SK-N-SH treated with all-trans-retinoic acid at 6 μM for 48 hours (cell line): ENCODE measurements at regions not wholly inside any gene's neighbourhood (a gene's known extent, or its start where the extent isn't known, plus 50 kb on each side); places are given as distances from the start of the nearest gene placed in this dataset.

Experiments used
- ATAC-seq: fragments of 200-7000 bp; cut with Tn5 transposase; 3 replicates; pipeline ENCODE4 v1.9.1; 2020; ENCODE audit warnings: mild to moderate bottlenecking, moderate library complexity
- ARNTL ChIP-seq: fragments of 450-650 bp; formaldehyde crosslinking; IDR thresholded peaks from 2 replicates; pipeline ENCODE4 v1.5.0; 2020; ENCODE audit warnings: low read depth, mild to moderate bottlenecking, moderate library complexity, borderline replicate concordance
- BACH2 ChIP-seq: fragments of 250-450 bp; sonication (Bioruptor Pico); IDR thresholded peaks from 2 replicates; pipeline ENCODE4 v1.9.0; 2021; ENCODE audit warnings: mild to moderate bottlenecking, borderline replicate concordance
- CREB5 ChIP-seq: fragments of 250-450 bp; sonication (Bioruptor Pico); IDR thresholded peaks from 2 replicates; pipeline ENCODE4 v1.5.1; 2020; ENCODE audit warnings: low read depth, mild to moderate bottlenecking, moderate library complexity
- ESRRG ChIP-seq: fragments of 250-450 bp; sonication (Bioruptor Pico); IDR thresholded peaks from 2 replicates; pipeline ENCODE4 v1.6.1; 2021; ENCODE audit warnings: mild to moderate bottlenecking
- GLIS3 ChIP-seq: fragments of 250-450 bp; sonication (Bioruptor Pico); IDR thresholded peaks from 2 replicates; pipeline ENCODE4 v1.5.0; 2020; ENCODE audit warnings: mild to moderate bottlenecking, moderate library complexity
- ISL1 ChIP-seq: fragments of 250-450 bp; sonication (Bioruptor Pico); IDR thresholded peaks from 2 replicates; pipeline ENCODE4 v2.1.2; 2022; ENCODE audit warnings: mild to moderate bottlenecking, moderate library complexity
- OSR1 ChIP-seq: fragments of 250-450 bp; sonication (Bioruptor Pico); IDR thresholded peaks from 2 replicates; pipeline ENCODE4 v1.8.0; 2022; ENCODE audit warnings: moderate library complexity, mild to moderate bottlenecking, inconsistent platforms
- POU6F1 ChIP-seq: fragments of 250-450 bp; sonication (Bioruptor Pico); IDR thresholded peaks from 2 replicates; pipeline ENCODE4 v1.8.0; 2021; ENCODE audit warnings: low read depth, mild to moderate bottlenecking, moderate library complexity, borderline replicate concordance
- PPARA ChIP-seq: fragments of 250-450 bp; sonication (Bioruptor Pico); IDR thresholded peaks from 2 replicates; pipeline ENCODE4 v1.5.0; 2020; ENCODE audit warnings: mild to moderate bottlenecking, borderline replicate concordance
- RARB ChIP-seq: fragments of 250-450 bp; sonication (Bioruptor Pico); IDR thresholded peaks from 2 replicates; pipeline ENCODE4 v1.8.0; 2021; ENCODE audit warnings: mild to moderate bottlenecking, moderate library complexity
- SNAI2 ChIP-seq: fragments of 250-450 bp; sonication (Bioruptor Pico); IDR thresholded peaks from 2 replicates; pipeline ENCODE4 v1.5.0; 2020; ENCODE audit warnings: mild to moderate bottlenecking, moderate library complexity
- TCF4 ChIP-seq: fragments of 250-450 bp; sonication (Bioruptor Pico); IDR thresholded peaks from 2 replicates; pipeline ENCODE4 v1.8.0; 2021; ENCODE audit warnings: mild to moderate bottlenecking, moderate library complexity, borderline replicate concordance
- TOX ChIP-seq: fragments of 250-450 bp; sonication (Bioruptor Pico); IDR thresholded peaks from 2 replicates; pipeline ENCODE4 v1.8.0; 2021; ENCODE audit warnings: mild to moderate bottlenecking, moderate library complexity, borderline replicate concordance
- ZFP3 ChIP-seq: fragments of 250-450 bp; sonication (Bioruptor Pico); IDR thresholded peaks from 2 replicates; pipeline ENCODE4 v1.5.0; 2020; ENCODE audit warnings: mild to moderate bottlenecking, moderate library complexity
- ZFP30 ChIP-seq: fragments of 450-650 bp; formaldehyde crosslinking; IDR thresholded peaks from 2 replicates; pipeline ENCODE4 v1.5.0; 2022; ENCODE audit warnings: mild to moderate bottlenecking, moderate library complexity
- ZNF565 ChIP-seq: fragments of 450-650 bp; formaldehyde crosslinking; conservative IDR thresholded peaks from 2 replicates; pipeline ENCODE4 v1.5.0; 2020; ENCODE audit warnings: low read depth, mild to moderate bottlenecking, moderate library complexity
- ZNF70 ChIP-seq: fragments of 450-650 bp; formaldehyde crosslinking; IDR thresholded peaks from 2 replicates; pipeline ENCODE4 v1.5.0; 2020; ENCODE audit warnings: mild to moderate bottlenecking, moderate library complexity
- ZNF8 ChIP-seq: fragments of 450-650 bp; formaldehyde crosslinking; IDR thresholded peaks from 2 replicates; pipeline ENCODE4 v1.5.0; 2020; ENCODE audit warnings: mild to moderate bottlenecking, moderate library complexity
- TF ChIP-seq, protein P1 (sequence below): fragments of 250-450 bp; sonication (Bioruptor Pico); IDR thresholded peaks from 2 replicates; pipeline ENCODE4 v1.5.1; 2021; ENCODE audit warnings: mild to moderate bottlenecking, moderate library complexity
- TF ChIP-seq, protein P2 (sequence below): fragments of 250-450 bp; sonication (Bioruptor Pico); IDR thresholded peaks from 2 replicates; pipeline ENCODE4 v1.8.0; 2020; ENCODE audit warnings: mild to moderate bottlenecking, moderate library complexity, borderline replicate concordance

- no peak for TF ChIP-seq ZNF8 (CRISPR knock-in tag)
- no peak for TF ChIP-seq GLIS3 (CRISPR knock-in tag)
- TF ChIP-seq PPARA (CRISPR knock-in tag), result no peak
- no peak for TF ChIP-seq ISL1 (CRISPR knock-in tag)
- no peak for TF ChIP-seq ZFP30 (CRISPR knock-in tag)
- no peak for TF ChIP-seq POU6F1 (CRISPR knock-in tag)
- TF ChIP-seq BACH2 (CRISPR knock-in tag), result no peak
- ATAC-seq, result peak; percentile 79
These were observed 143.2 kb downstream of the BBOX1 start for GRCh38 chr11:27183672-27184457.

GRCh38 chr11:27179334-27179733, 138.7 kb downstream of the BBOX1 start:
- no peak for TF ChIP-seq ESRRG (CRISPR knock-in tag)
- no peak for TF ChIP-seq TOX (CRISPR knock-in tag)
- no peak for TF ChIP-seq OSR1
- TF ChIP-seq ISL1 (CRISPR knock-in tag), result no peak
- TF ChIP-seq PPARA (CRISPR knock-in tag), result no peak
- TF ChIP-seq POU6F1 (CRISPR knock-in tag), result no peak
- no peak for TF ChIP-seq SNAI2 (CRISPR knock-in tag)
- no peak for TF ChIP-seq TCF4 (CRISPR knock-in tag)
- no peak for TF ChIP-seq ZNF8 (CRISPR knock-in tag)
- TF ChIP-seq, protein P1, sequence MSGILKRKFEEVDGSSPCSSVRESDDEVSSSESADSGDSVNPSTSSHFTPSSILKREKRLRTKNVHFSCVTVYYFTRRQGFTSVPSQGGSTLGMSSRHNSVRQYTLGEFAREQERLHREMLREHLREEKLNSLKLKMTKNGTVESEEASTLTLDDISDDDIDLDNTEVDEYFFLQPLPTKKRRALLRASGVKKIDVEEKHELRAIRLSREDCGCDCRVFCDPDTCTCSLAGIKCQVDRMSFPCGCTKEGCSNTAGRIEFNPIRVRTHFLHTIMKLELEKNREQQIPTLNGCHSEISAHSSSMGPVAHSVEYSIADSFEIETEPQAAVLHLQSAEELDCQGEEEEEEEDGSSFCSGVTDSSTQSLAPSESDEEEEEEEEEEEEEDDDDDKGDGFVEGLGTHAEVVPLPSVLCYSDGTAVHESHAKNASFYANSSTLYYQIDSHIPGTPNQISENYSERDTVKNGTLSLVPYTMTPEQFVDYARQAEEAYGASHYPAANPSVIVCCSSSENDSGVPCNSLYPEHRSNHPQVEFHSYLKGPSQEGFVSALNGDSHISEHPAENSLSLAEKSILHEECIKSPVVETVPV (CRISPR knock-in tag), result no peak
- no peak for TF ChIP-seq ZNF565 (CRISPR knock-in tag)
- no peak for TF ChIP-seq ZFP30 (CRISPR knock-in tag)
- TF ChIP-seq ZNF70 (CRISPR knock-in tag), result no peak
- TF ChIP-seq, protein P2, sequence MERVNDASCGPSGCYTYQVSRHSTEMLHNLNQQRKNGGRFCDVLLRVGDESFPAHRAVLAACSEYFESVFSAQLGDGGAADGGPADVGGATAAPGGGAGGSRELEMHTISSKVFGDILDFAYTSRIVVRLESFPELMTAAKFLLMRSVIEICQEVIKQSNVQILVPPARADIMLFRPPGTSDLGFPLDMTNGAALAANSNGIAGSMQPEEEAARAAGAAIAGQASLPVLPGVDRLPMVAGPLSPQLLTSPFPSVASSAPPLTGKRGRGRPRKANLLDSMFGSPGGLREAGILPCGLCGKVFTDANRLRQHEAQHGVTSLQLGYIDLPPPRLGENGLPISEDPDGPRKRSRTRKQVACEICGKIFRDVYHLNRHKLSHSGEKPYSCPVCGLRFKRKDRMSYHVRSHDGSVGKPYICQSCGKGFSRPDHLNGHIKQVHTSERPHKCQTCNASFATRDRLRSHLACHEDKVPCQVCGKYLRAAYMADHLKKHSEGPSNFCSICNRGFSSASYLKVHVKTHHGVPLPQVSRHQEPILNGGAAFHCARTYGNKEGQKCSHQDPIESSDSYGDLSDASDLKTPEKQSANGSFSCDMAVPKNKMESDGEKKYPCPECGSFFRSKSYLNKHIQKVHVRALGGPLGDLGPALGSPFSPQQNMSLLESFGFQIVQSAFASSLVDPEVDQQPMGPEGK (CRISPR knock-in tag), result no peak
- no peak for TF ChIP-seq RARB (CRISPR knock-in tag)
- no peak for ATAC-seq

DNA sequence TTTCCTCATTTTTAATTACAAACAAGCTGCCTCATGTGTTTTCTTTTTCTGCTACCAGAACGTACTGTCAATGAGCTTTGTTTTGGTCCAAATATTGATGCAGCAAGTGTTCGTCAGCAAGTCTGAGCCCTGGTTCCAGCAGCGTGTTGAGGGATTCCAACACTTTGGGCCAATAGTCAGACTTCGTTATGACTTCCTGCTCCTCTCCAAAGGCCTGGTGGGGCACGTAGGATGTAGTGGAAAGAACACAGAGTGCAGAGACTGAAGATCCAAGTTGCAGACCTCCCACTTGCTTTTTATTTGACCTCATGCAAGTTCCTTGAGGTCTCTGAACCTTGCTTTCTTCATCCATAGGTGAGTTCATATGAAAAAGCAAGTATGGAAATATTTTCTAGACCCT, 138.2 kb downstream of the BBOX1 start:
- TF ChIP-seq POU6F1 (CRISPR knock-in tag), result no peak
- TF ChIP-seq ARNTL (CRISPR knock-in tag), result no peak
- no peak for TF ChIP-seq ESRRG (CRISPR knock-in tag)
- TF ChIP-seq ZFP3, result no peak
- no peak for TF ChIP-seq RARB (CRISPR knock-in tag)
- TF ChIP-seq ZNF8 (CRISPR knock-in tag), result no peak
- no peak for TF ChIP-seq ZNF70 (CRISPR knock-in tag)
- no peak for TF ChIP-seq TOX (CRISPR knock-in tag)
- no peak for TF ChIP-seq OSR1
- TF ChIP-seq CREB5 (CRISPR knock-in tag), result no peak
- TF ChIP-seq SNAI2 (CRISPR knock-in tag), result no peak
- TF ChIP-seq PPARA (CRISPR knock-in tag), result no peak
- no peak for ATAC-seq
